ENCODE measurements at regions not wholly inside any gene's neighbourhood (a gene's known extent, or its start where the extent isn't known, plus 50 kb on each side); places are given as distances from the start of the nearest gene placed in this dataset.
A peak's percentile ranks its signal among the peaks of the same experiment; 100 is the strongest.

DNA sequence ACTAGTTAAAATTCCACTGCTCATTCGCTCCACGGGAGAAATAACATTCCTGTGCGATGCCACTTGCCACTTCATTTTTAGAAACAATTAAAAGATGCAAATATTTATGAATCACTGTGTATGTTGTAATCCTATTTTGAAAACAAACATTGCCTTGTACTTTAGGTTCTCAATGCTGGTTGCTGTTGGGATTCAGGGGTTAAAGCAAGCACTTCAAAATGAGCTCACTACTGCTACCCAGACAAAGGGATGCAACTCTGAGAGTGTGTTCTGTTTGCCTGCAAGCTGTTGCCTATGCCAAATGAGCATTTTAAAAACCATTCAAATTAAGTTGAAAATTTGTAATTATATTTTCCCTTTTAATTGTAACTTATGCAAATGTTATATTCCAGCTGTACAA, 87.5 kb downstream of the RWDD3 start:
- Histone ChIP-seq H3K27ac (ENCODE audit: low read depth, low read length) (no peak overlapping the region), H3K4me3 (ENCODE audit: low read length in 3 of 3) (no peak overlapping the region), H3K4me1 (ENCODE audit: control insufficient read depth in 3 of 3, insufficient read depth in 3 of 3, low read length in 3 of 3) (no peaks in the 10 kb centered on the region), H3K9me3 (ENCODE audit: control insufficient read depth in 3 of 3, low read length in 3 of 3) (no peaks in the 10 kb centered on the region), H3K27me3 (ENCODE audit: control insufficient read depth in 3 of 3, insufficient read depth in 3 of 3, low read length in 3 of 3) (peaks cover 0 to 3% (median 3%) of the 10 kb centered on the region in 3 donors), H3K9ac (ENCODE audit: low read depth in 1 of 3, low read length in 3 of 3) (no peak overlapping the region), H3K36me3 (ENCODE audit: control insufficient read depth in 3 of 3, insufficient read depth in 3 of 3, low read length in 3 of 3) (no peaks in the 10 kb centered on the region)

DNA sequence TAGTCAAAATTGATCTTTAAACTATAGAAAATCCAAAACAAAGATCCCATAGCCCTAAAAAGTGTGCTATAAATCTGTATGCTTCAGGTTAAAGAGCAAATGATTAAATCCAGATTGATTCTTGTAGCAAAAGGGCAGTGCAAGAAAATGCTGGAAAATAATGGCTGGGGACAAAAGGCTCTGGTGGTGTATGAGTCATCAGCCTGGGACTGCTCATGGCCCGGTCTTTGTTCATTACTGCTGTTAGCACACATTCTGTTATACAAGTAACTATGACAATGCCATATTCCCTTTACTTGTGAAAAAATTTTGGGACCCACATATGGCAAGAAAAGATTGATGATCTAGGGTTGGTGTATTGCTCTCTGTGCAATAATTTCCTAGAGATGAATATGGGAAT, 89.1 kb downstream of the RWDD3 start:
- Histone ChIP-seq H3K36me3 (ENCODE audit: control insufficient read depth in 3 of 3, insufficient read depth in 3 of 3, low read length in 3 of 3) (no peaks in the 10 kb centered on the region), H3K4me3 (ENCODE audit: low read length in 3 of 3) (no peak overlapping the region), H3K27me3 (ENCODE audit: control insufficient read depth in 3 of 3, insufficient read depth in 3 of 3, low read length in 3 of 3) (peaks cover 0 to 3% (median 2%) of the 10 kb centered on the region in 3 donors), H3K4me1 (ENCODE audit: control insufficient read depth in 3 of 3, insufficient read depth in 3 of 3, low read length in 3 of 3) (no peaks in the 10 kb centered on the region), H3K9me3 (ENCODE audit: control insufficient read depth in 3 of 3, low read length in 3 of 3) (no peaks in the 10 kb centered on the region), H3K9ac (ENCODE audit: low read depth in 1 of 3, low read length in 3 of 3) (no peak overlapping the region), H3K27ac (ENCODE audit: low read depth, low read length) (no peak overlapping the region)

DNA sequence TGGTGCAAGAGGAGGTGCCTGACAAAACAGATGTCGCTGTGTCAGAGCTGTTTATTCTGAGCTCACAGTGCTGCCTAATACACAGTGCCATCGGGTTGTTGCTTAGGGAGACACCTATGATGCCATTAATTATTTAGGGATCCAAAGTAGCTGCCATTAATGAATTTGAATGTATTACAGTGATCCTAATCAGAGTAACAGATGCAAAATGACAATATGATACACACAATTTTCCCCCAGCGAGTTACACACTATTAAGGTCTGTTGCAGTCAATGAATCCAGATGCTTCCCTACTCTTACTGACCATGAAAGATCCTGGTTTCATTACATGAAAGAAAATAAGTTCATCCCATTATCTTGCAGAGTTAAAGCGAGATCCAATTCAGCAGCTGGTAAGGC, 91.3 kb downstream of the RWDD3 start:
- H3K9me3 ChIP-seq (ENCODE audit: control insufficient read depth in 3 of 3, low read length in 3 of 3), result no peaks in the 10 kb centered on the region

DNA sequence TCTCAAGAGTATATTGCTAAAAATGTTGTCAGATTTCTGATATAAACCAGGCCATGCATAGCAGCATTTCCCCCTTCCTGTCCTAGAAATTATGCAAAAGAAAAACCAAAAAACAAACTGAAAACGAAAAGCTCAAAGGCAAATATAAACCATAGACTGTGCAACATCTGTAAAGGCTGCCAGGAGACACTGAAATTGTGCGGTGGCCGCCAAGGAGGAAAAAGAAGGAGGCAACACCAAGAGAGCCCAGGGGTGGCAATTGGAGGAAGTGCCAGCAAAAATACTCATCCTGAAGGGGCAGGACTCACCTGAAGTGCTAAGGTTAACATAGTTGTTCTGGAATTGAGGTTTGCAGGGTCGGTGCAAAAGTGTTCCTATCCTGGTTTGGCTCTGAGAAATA, 92.0 kb downstream of the RWDD3 start:
- no peak overlapping the region for H3K27ac ChIP-seq (ENCODE audit: low read depth, low read length)
- H3K36me3 ChIP-seq (ENCODE audit: control insufficient read depth in 3 of 3, insufficient read depth in 3 of 3, low read length in 3 of 3), result no peaks in the 10 kb centered on the region
- no peaks in the 10 kb centered on the region for H3K4me1 ChIP-seq (ENCODE audit: control insufficient read depth in 3 of 3, insufficient read depth in 3 of 3, low read length in 3 of 3)
- H3K4me3 ChIP-seq (ENCODE audit: low read length in 3 of 3), result no peak overlapping the region
- H3K9ac ChIP-seq (ENCODE audit: low read depth in 1 of 3, low read length in 3 of 3), result no peak overlapping the region
- peaks cover 0 to 3% (median 0%) of the 10 kb centered on the region in 3 donors for H3K27me3 ChIP-seq (ENCODE audit: control insufficient read depth in 3 of 3, insufficient read depth in 3 of 3, low read length in 3 of 3)
- no peaks in the 10 kb centered on the region for H3K9me3 ChIP-seq (ENCODE audit: control insufficient read depth in 3 of 3, low read length in 3 of 3)

More for the DNA sequence above, 91.3 kb downstream of the RWDD3 start:
- Histone ChIP-seq H3K27me3 (ENCODE audit: control insufficient read depth in 3 of 3, insufficient read depth in 3 of 3, low read length in 3 of 3) (peaks cover 0 to 3% (median 0%) of the 10 kb centered on the region in 3 donors), H3K9ac (ENCODE audit: low read depth in 1 of 3, low read length in 3 of 3) (no peak overlapping the region), H3K27ac (ENCODE audit: low read depth, low read length) (no peak overlapping the region), H3K4me1 (ENCODE audit: control insufficient read depth in 3 of 3, insufficient read depth in 3 of 3, low read length in 3 of 3) (no peaks in the 10 kb centered on the region), H3K4me3 (ENCODE audit: low read length in 3 of 3) (no peak overlapping the region), H3K36me3 (ENCODE audit: control insufficient read depth in 3 of 3, insufficient read depth in 3 of 3, low read length in 3 of 3) (no peaks in the 10 kb centered on the region)

DNA sequence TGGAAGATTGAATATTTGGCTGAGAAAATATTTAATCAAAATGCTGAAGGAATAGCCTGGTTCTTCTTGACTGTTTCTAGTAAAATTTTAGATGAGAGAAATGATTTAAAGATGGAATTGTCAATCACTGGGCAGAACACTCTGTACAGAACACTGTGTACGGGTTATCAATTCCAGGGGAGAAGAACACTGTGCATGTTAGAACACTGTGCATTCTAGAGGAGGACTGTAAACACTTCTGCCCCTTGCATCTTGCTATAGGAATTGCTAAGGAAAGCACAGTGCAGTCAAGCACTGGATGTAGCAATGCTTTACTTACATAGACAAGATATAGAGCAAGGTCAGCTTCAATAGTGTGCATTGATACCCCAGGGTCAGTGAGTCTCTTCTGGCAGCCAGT, 98.7 kb downstream of the RWDD3 start:
- Histone ChIP-seq H3K4me3 (ENCODE audit: low read length in 3 of 3) (no peak overlapping the region), H3K9ac (ENCODE audit: low read depth in 1 of 3, low read length in 3 of 3) (no peak overlapping the region), H3K9me3 (ENCODE audit: control insufficient read depth in 3 of 3, low read length in 3 of 3) (no peaks in the 10 kb centered on the region), H3K27me3 (ENCODE audit: control insufficient read depth in 3 of 3, insufficient read depth in 3 of 3, low read length in 3 of 3) (no peaks in the 10 kb centered on the region), H3K4me1 (ENCODE audit: control insufficient read depth in 3 of 3, insufficient read depth in 3 of 3, low read length in 3 of 3) (no peaks in the 10 kb centered on the region), H3K27ac (ENCODE audit: low read depth, low read length) (no peak overlapping the region), H3K36me3 (ENCODE audit: control insufficient read depth in 3 of 3, insufficient read depth in 3 of 3, low read length in 3 of 3) (no peaks in the 10 kb centered on the region)

DNA sequence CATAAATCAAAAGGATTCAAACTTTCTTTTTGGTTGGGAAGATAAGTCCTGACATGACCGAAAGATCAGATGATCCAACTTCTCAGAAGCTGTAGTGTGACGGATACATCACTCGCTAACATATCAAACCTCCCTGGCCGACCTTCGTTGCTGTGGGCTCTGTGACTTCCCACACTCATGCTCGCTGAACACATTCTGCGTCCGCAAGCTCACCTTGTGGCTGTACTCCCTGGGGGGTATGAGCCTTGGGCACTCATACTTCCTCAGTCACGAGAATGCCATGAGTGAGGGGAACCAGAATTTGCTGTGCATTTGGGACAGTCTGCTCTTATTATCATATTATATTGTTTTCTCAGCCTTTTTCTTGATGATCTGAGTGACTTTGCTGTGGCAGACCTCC, 105.4 kb downstream of the RWDD3 start:
- Histone ChIP-seq H3K9ac (ENCODE audit: low read depth in 1 of 3, low read length in 3 of 3) (peak overlapping the region in 1 of 3 donors; percentile 33), H3K27ac (ENCODE audit: low read depth, low read length) (peak overlapping the region; percentile 15), H3K4me3 (ENCODE audit: low read length in 3 of 3) (no peak overlapping the region), H3K36me3 (ENCODE audit: control insufficient read depth in 3 of 3, insufficient read depth in 3 of 3, low read length in 3 of 3) (no peaks in the 10 kb centered on the region), H3K4me1 (ENCODE audit: control insufficient read depth in 3 of 3, insufficient read depth in 3 of 3, low read length in 3 of 3) (peaks cover 2 to 5% (median 3%) of the 10 kb centered on the region in 3 donors), H3K27me3 (ENCODE audit: control insufficient read depth in 3 of 3, insufficient read depth in 3 of 3, low read length in 3 of 3) (no peaks in the 10 kb centered on the region), H3K9me3 (ENCODE audit: control insufficient read depth in 3 of 3, low read length in 3 of 3) (no peaks in the 10 kb centered on the region)

DNA sequence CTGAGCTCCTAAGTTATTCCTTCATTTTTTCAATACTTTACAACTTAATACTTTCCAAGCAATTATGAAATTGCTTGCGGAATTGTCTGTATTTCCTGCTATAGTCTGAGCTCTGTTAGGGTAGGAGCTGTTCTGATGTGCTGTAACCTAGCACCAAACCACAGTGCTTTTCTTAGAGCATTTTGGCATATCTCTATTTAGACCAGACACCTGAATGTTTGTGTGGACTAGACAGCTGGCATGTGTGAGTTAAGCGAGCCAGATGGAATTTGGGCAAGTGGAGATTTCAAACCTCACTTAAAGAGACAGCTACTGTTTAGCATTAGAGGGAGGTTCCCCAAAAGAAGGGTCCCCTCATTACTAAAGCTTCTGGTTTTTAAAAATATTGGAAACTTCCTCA, 106.1 kb downstream of the RWDD3 start:
- Histone ChIP-seq H3K9me3 (ENCODE audit: control insufficient read depth in 3 of 3, low read length in 3 of 3) (no peaks in the 10 kb centered on the region), H3K36me3 (ENCODE audit: control insufficient read depth in 3 of 3, insufficient read depth in 3 of 3, low read length in 3 of 3) (no peaks in the 10 kb centered on the region), H3K4me3 (ENCODE audit: low read length in 3 of 3) (no peak overlapping the region), H3K27ac (ENCODE audit: low read depth, low read length) (peak overlapping the region; percentile 15), H3K9ac (ENCODE audit: low read depth in 1 of 3, low read length in 3 of 3) (peak overlapping the region in 1 of 3 donors; percentile 33), H3K27me3 (ENCODE audit: control insufficient read depth in 3 of 3, insufficient read depth in 3 of 3, low read length in 3 of 3) (no peaks in the 10 kb centered on the region), H3K4me1 (ENCODE audit: control insufficient read depth in 3 of 3, insufficient read depth in 3 of 3, low read length in 3 of 3) (peaks cover 2 to 5% (median 3%) of the 10 kb centered on the region in 3 donors)

DNA sequence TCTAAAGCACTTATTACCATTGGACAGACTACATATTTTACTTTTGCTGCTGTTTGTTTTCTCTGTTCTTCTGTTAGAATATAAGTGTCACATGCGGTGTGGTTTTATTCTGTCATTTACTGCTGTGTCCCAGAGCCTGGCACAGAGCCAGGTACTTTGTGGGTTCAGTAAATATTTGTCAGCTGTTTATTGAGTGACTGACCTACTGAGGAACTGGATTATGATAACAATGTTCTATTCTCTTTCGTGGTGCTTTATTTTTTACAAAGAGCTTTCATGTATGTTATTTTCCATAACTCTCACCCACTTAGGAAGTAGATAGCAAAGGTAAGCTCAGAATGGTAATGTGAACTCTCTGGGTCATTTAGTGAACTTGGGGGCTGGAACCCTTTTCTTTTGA, 118.8 kb downstream of the RWDD3 start:
- Histone ChIP-seq H3K27me3 (ENCODE audit: control insufficient read depth in 3 of 3, insufficient read depth in 3 of 3, low read length in 3 of 3) (no peaks in the 10 kb centered on the region), H3K4me1 (ENCODE audit: control insufficient read depth in 3 of 3, insufficient read depth in 3 of 3, low read length in 3 of 3) (peaks cover 0 to 3% (median 0%) of the 10 kb centered on the region in 3 donors), H3K4me3 (ENCODE audit: low read length in 3 of 3) (no peak overlapping the region), H3K36me3 (ENCODE audit: control insufficient read depth in 3 of 3, insufficient read depth in 3 of 3, low read length in 3 of 3) (no peaks in the 10 kb centered on the region), H3K9me3 (ENCODE audit: control insufficient read depth in 3 of 3, low read length in 3 of 3) (no peaks in the 10 kb centered on the region), H3K27ac (ENCODE audit: low read depth, low read length) (no peak overlapping the region), H3K9ac (ENCODE audit: low read depth in 1 of 3, low read length in 3 of 3) (no peak overlapping the region)

DNA sequence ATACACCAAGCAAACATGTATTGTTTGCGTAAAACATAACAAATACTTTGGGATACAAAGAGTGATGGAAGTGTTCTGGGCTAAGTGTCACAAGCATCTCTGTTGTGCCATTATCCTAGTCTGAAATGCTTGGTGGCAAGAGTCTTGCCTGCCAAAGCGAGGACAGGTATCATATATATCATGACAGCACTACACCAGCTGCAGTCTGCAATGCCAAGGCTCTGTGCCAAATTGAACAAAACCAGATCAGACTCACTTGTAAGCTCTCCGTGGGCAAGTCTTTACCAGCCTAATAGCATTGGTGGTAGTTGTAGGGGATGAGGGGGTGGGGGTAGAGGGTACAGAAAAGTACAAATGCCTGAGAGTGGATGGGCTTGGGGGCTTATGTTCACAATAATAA, 119.2 kb downstream of the RWDD3 start:
- Histone ChIP-seq H3K27me3 (ENCODE audit: control insufficient read depth in 3 of 3, insufficient read depth in 3 of 3, low read length in 3 of 3) (no peaks in the 10 kb centered on the region), H3K4me1 (ENCODE audit: control insufficient read depth in 3 of 3, insufficient read depth in 3 of 3, low read length in 3 of 3) (peaks cover 0 to 3% (median 0%) of the 10 kb centered on the region in 3 donors), H3K4me3 (ENCODE audit: low read length in 3 of 3) (no peak overlapping the region), H3K27ac (ENCODE audit: low read depth, low read length) (no peak overlapping the region), H3K9me3 (ENCODE audit: control insufficient read depth in 3 of 3, low read length in 3 of 3) (no peaks in the 10 kb centered on the region), H3K36me3 (ENCODE audit: control insufficient read depth in 3 of 3, insufficient read depth in 3 of 3, low read length in 3 of 3) (no peaks in the 10 kb centered on the region), H3K9ac (ENCODE audit: low read depth in 1 of 3, low read length in 3 of 3) (no peak overlapping the region)

DNA sequence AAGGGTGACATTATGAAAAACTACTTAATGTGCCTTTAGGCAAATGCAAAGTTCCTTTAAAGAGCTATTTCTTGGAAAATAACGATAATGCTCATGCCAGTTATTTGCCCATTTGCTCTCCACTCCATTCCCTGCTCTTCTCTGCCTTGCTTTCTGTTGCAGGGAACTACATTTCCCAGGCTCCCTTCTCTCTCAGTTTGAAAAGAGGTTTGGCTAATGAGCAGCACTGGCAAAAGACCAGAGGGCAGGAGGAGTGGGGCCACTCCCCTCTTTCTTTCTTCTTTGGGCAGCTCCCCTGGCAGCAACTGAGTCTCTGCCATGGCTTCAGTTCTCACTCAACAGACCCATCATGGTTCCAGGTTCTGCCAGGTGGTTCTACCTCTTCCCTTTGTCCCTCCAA, 130.5 kb downstream of the RWDD3 start:
- Histone ChIP-seq H3K9me3 (ENCODE audit: control insufficient read depth in 3 of 3, low read length in 3 of 3) (no peaks in the 10 kb centered on the region), H3K4me1 (ENCODE audit: control insufficient read depth in 3 of 3, insufficient read depth in 3 of 3, low read length in 3 of 3) (no peaks in the 10 kb centered on the region), H3K4me3 (ENCODE audit: low read length in 3 of 3) (no peak overlapping the region), H3K27ac (ENCODE audit: low read depth, low read length) (no peak overlapping the region), H3K9ac (ENCODE audit: low read depth in 1 of 3, low read length in 3 of 3) (no peak overlapping the region), H3K27me3 (ENCODE audit: control insufficient read depth in 3 of 3, insufficient read depth in 3 of 3, low read length in 3 of 3) (peaks cover 0 to 3% (median 0%) of the 10 kb centered on the region in 3 donors), H3K36me3 (ENCODE audit: control insufficient read depth in 3 of 3, insufficient read depth in 3 of 3, low read length in 3 of 3) (no peaks in the 10 kb centered on the region)

DNA sequence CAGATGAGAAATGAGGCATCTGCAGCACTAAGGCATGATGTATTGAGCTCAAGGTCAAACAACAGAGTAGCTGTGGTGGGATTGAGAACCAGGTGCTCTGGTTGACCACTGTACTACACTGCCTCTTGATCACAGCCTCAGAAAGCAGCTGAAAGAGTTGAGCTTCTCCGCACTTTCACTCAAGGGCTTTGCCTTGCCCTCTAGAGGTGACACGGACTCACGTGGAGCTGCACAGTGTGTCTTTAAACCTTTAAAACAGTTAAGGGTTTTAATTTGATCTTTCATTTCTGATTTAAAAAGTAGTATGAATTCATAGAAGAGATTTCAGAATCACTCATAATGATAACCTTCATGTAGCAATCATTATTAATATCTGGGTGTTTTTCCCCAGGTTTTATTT, 132.5 kb downstream of the RWDD3 start:
- Histone ChIP-seq H3K27ac (ENCODE audit: low read depth, low read length) (no peak overlapping the region), H3K4me3 (ENCODE audit: low read length in 3 of 3) (no peak overlapping the region), H3K36me3 (ENCODE audit: control insufficient read depth in 3 of 3, insufficient read depth in 3 of 3, low read length in 3 of 3) (no peaks in the 10 kb centered on the region), H3K9me3 (ENCODE audit: control insufficient read depth in 3 of 3, low read length in 3 of 3) (no peaks in the 10 kb centered on the region), H3K9ac (ENCODE audit: low read depth in 1 of 3, low read length in 3 of 3) (no peak overlapping the region), H3K4me1 (ENCODE audit: control insufficient read depth in 3 of 3, insufficient read depth in 3 of 3, low read length in 3 of 3) (no peaks in the 10 kb centered on the region), H3K27me3 (ENCODE audit: control insufficient read depth in 3 of 3, insufficient read depth in 3 of 3, low read length in 3 of 3) (peaks cover 0 to 3% (median 0%) of the 10 kb centered on the region in 3 donors)
